Mucosa of gallbladder (tissue), 1 donor: ENCODE measurements at regions not wholly inside any gene's neighbourhood (a gene's known extent, or its start where the extent isn't known, plus 50 kb on each side); places are given as distances from the start of the nearest gene placed in this dataset.
"Not testable (repeated sequence)": the region's sequence is repeated elsewhere in the genome, so short reads cannot be mapped to it uniquely, and the experiment has no call there.

Experiments
- DNase-seq: peaks from one replicate; pipeline ENCODE4 v3.0.0-alpha.2; 2020; ENCODE audit warnings: low spot score
- donor health status: DM: no; HTN: no; CAD: no.

DNA sequence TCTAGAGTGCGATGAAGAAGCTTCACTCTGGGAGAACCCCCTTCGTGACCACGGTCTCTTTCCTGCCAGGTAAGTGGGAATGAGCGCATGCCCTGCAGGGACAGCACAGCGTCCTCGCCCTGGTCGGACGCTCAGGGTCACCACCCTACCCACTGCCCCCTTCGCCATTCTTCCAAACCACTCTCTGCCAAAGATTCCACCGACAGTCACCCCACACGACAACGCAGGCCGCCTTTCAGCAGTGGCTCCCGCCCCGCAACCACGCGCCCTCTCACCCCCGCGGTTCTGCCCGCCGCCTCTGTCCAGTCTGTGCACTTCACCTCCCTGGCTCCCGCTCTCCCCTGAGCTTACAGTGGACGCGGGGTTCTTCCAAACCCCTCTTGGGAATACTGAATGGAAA lies 82.3 kb upstream of the FCGR1A start:
- not testable (repeated sequence) for DNase-seq

- DNase-seq, result not testable (repeated sequence)
These were observed 81.6 kb upstream of the FCGR1A start for GRCh38 chr1:149700677-149701567.

DNA sequence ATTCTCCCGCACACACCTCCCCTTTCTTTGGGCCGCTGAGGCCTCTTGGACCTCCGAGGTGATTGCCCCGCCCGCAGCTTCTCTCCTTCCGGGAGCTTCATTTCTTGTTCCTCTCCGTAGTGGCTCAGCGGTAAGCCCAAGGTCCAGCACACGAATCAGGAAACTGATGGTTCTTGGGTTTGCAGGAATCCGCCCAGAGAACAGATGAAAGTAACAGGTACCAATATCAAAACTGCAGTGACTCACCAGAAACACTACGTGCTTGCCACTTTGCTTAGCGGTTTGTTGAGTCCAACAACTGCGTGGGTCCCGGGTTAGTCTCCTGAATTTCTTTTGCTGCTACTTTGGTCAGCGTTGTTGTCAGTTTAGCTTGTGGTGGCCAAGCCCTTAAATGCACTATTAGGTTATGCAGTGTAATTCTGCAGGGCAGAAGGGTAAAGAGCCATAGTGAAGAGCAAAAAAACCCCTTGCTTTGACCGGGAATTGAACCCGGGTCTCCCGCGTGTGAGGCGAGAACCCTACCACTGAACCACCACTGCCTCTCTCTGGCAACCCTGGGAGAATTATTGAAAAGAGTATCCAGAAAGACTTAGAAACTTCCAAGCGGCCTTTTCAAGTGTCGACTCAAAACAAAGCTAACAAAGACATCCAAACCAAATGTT lies 74.2 kb upstream of the FCGR1A start:
- DNase-seq, result peak; percentile 81

DNA sequence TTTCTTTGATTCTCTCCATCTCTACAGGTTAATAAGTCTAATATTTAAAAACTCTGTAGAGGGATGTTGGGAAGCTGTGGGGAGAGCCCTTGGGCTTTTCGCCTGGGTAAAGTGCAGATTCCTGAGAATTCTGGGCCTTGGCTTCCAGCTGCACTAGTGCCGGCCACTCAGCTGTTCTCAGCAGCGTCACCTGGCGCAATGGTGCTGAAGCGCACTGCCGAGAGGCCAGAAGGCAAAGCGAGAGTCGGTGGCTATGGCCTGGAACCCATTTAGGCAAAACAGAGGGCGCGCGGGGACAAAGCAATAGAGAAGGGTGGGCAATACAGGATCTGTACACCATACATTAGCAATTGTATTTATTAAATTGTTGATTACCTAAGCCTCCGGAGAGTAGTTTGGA lies 70.8 kb upstream of the FCGR1A start:
- not testable (repeated sequence) for DNase-seq

- DNase-seq, result peak; percentile 56
These were observed 70.2 kb upstream of the FCGR1A start for GRCh38 chr1:149712154-149712927.

DNA sequence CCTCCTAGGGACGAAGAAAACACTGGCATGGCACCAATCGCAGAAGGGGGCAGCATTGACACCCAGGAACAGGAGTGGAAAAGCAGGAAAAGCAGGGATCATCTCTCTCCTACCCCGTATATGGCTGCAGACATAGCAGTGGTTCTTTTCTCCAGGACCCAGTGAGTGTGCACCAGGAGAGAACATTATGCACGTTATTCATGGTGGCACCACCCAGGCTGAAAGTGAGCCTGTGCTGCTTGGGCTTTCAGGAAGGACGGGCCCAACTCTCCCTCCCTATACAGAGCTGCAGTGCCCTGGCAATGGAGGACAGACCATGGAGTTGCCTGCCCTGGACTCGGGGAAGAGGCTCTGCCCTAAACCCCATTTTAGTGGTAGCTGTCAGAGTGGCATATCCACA lies 69.0 kb upstream of the FCGR1A start:
- DNase-seq, result not testable (repeated sequence)

- not testable (repeated sequence) for DNase-seq
These were observed 68.5 kb upstream of the FCGR1A start for GRCh38 chr1:149713952-149714351.

DNA sequence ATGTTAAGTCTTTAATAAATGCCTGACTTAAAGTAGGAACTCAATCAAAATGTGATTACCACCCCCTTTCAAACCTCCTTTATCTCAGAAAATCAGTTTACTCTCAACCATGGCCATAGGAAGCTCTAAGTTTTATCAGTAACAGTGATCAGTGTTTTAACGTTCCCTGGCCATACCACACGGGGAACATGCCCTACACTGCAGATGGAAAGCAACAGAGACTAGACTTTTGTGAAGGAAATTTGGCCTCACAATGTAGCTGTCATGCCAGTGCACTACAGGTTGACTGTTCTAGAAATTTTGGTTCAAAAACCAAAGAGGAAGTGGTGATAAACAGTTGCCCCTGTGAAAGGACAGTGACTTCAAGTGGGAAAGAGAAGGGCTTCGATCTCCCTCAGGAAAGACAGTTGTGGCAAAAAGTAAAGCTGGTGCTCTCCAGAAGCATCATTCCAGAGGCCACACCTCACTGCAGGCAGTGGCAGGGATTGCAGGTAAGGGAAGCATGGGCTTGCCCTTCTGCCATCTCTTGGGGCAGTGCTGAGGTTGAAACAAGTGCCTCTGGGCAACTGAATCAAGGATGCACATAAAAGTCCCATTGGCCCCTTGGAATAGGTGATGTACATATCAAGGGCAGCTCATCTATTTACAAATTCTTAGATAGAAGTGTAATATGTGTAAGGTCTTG lies 57.7 kb upstream of the FCGR1A start:
- not testable (repeated sequence) for DNase-seq

DNA sequence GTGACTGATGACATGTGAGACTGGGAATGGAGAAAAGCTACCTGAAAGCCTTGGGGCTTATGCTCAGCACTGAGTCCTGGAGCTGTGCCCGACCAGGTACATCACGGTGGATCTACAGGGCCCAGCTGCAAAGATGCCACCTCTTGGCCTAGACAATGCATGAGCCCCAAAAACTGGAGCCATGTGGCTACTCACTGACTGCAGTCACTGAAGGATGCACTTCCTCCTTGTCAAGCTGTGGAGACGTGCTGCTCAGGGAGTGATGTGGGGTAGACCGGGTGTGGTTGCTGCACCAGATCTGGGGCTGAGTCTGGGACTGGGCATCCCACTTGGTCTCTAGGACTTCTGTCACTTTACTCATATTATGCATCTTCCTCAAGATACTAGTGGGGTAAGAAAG lies 55.8 kb upstream of the FCGR1A start:
- DNase-seq, result not testable (repeated sequence)

DNA sequence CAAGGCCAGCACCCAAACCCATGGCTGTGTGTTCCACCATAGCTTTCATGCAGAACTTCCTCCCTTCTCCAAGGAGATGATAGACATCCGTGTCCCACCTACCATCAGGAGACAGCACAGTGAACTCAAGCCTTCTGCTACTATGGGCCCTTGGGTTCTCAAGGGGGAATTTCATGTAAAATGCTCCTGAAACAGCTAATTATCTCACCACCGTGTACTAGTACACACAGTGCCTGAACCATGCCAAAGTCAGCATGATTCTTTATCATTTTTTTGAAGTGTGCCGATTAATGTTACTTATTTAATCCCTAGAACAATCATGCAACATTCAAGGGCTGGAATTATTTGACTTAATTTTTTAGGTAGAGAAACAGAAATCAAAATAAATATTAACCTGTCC lies 53.9 kb upstream of the FCGR1A start:
- DNase-seq, result not testable (repeated sequence)
